ENCODE measurements at regions not wholly inside any gene's neighbourhood (a gene's known extent, or its start where the extent isn't known, plus 50 kb on each side); places are given as distances from the start of the nearest gene placed in this dataset.
"Not testable (repeated sequence)": the region's sequence is repeated elsewhere in the genome, so short reads cannot be mapped to it uniquely, and the experiment has no call there.

GRCh38 chr17:71869293-71869692, 251.5 kb upstream of the SOX9 start:
- H3K9me3 ChIP-seq, result no peaks in the 10 kb centered on the region
- H3K27ac ChIP-seq, result no peak overlapping the region
- DNase-seq (ENCODE audit: low spot score in 2 of 2), result no peak
- peaks cover 6% of the 10 kb centered on the region for H3K27me3 ChIP-seq
- H3K4me3 ChIP-seq, result no peak overlapping the region
- no peaks in the 10 kb centered on the region for H3K36me3 ChIP-seq
- TF ChIP-seq CTCF (IDR thresholded peaks at IDR 0.05) (no peak), POLR2A (IDR thresholded peaks at IDR 0.05) (no peak), POLR2AphosphoS5 (IDR thresholded peaks at IDR 0.05) (no peak), EP300 (IDR thresholded peaks at IDR 0.05) (no peak)
- no peaks in the 10 kb centered on the region for H3K4me1 ChIP-seq
- 71% methylated on average over 4 of the region's 4 CpGs for whole genome bisulfite sequencing

GRCh38 chr17:71869841-71870545, 250.8 kb upstream of the SOX9 start:
- Histone ChIP-seq H3K9me3 (no peaks in the 10 kb centered on the region), H3K4me1 (no peaks in the 10 kb centered on the region), H3K27ac (no peak overlapping the region), H3K4me3 (no peak overlapping the region), H3K27me3 (peaks cover 6% of the 10 kb centered on the region), H3K36me3 (no peaks in the 10 kb centered on the region)
- 78% methylated on average over 6 of the region's 6 CpGs for WGBS
- DNase-seq (ENCODE audit: low spot score in 2 of 2), result no peak
- TF ChIP-seq POLR2AphosphoS5 (IDR thresholded peaks at IDR 0.05) (no peak), POLR2A (IDR thresholded peaks at IDR 0.05) (no peak), CTCF (IDR thresholded peaks at IDR 0.05) (no peak), EP300 (IDR thresholded peaks at IDR 0.05) (no peak)

GRCh38 chr17:71870546-71870862, 250.3 kb upstream of the SOX9 start:
- Histone ChIP-seq H3K4me3 (no peak overlapping the region), H3K27ac (no peak overlapping the region), H3K27me3 (peaks cover 6% of the 10 kb centered on the region), H3K36me3 (no peaks in the 10 kb centered on the region), H3K4me1 (no peaks in the 10 kb centered on the region), H3K9me3 (no peaks in the 10 kb centered on the region)
- no peak for DNase-seq (ENCODE audit: low spot score in 2 of 2)
- 20% methylated on average over 1 of the region's 1 CpG for WGBS
- TF ChIP-seq CTCF (IDR thresholded peaks at IDR 0.05) (no peak), EP300 (IDR thresholded peaks at IDR 0.05) (no peak), POLR2AphosphoS5 (IDR thresholded peaks at IDR 0.05) (no peak), POLR2A (IDR thresholded peaks at IDR 0.05) (no peak)

GRCh38 chr17:71872843-71873485, 247.9 kb upstream of the SOX9 start:
- no peak overlapping the region for H3K27ac ChIP-seq
- no peaks in the 10 kb centered on the region for H3K9me3 ChIP-seq
- no peak for DNase-seq (ENCODE audit: low spot score in 2 of 2)
- no peak overlapping the region for H3K4me3 ChIP-seq
- H3K4me1 ChIP-seq, result no peaks in the 10 kb centered on the region
- no peak for TF ChIP-seq POLR2AphosphoS5 (IDR thresholded peaks at IDR 0.05)
- TF ChIP-seq EP300 (IDR thresholded peaks at IDR 0.05), result no peak
- TF ChIP-seq CTCF (IDR thresholded peaks at IDR 0.05), result no peak
- no peak for TF ChIP-seq POLR2A (IDR thresholded peaks at IDR 0.05)
- WGBS, result 78% methylated on average over 6 of the region's 6 CpGs
- H3K27me3 ChIP-seq, result no peaks in the 10 kb centered on the region
- H3K36me3 ChIP-seq, result no peaks in the 10 kb centered on the region

- not testable (repeated sequence) for H3K4me1 ChIP-seq; H3K27me3 ChIP-seq; H3K27ac ChIP-seq; DNase-seq (ENCODE audit: low spot score in 2 of 2); H3K9me3 ChIP-seq; H3K36me3 ChIP-seq; H3K4me3 ChIP-seq
- WGBS, result 76% methylated on average over 2 of the region's 2 CpGs
Observed at GRCh38 chr17:71874773-71875172, 246.0 kb upstream of the SOX9 start.
